ENCODE measurements at regions not wholly inside any gene's neighbourhood (a gene's known extent, or its start where the extent isn't known, plus 50 kb on each side); places are given as distances from the start of the nearest gene placed in this dataset.
"Not testable (repeated sequence)": the region's sequence is repeated elsewhere in the genome, so short reads cannot be mapped to it uniquely, and the experiment has no call there.

- DNase-seq (ENCODE audit: low spot score): no peak
Observed at GRCh38 chr16:35574011-35574410, 2114.6 kb downstream of the TP53TG3F start.

- no peak for DNase-seq (ENCODE audit: low spot score)
Observed at GRCh38 chr16:35574454-35575431, 2115.3 kb downstream of the TP53TG3F start.

- no peak for DNase-seq (ENCODE audit: low spot score)
Observed at GRCh38 chr16:35575432-35575821, 2116.0 kb downstream of the TP53TG3F start.

- DNase-seq (ENCODE audit: low spot score): no peak
Observed at GRCh38 chr16:35585411-35585810, 2126.0 kb downstream of the TP53TG3F start.

GRCh38 chr16:35590913-35591312 is 2131.5 kb downstream of the TP53TG3F start:
- not testable (repeated sequence) for DNase-seq (ENCODE audit: low spot score)

- DNase-seq (ENCODE audit: low spot score): no peak
Observed at GRCh38 chr16:35596467-35596866, 2137.1 kb downstream of the TP53TG3F start.

GRCh38 chr16:35598696-35599332 is 2139.4 kb downstream of the TP53TG3F start:
- DNase-seq (ENCODE audit: low spot score): peak; percentile 25

- DNase-seq (ENCODE audit: low spot score): no peak
Observed at GRCh38 chr16:35599429-35600160, 2140.2 kb downstream of the TP53TG3F start.

- DNase-seq (ENCODE audit: low spot score): not testable (repeated sequence)
Observed at GRCh38 chr16:35600161-35600555, 2140.7 kb downstream of the TP53TG3F start.

GRCh38 chr16:35602116-35602515 is 2142.7 kb downstream of the TP53TG3F start:
- DNase-seq (ENCODE audit: low spot score): no peak

- not testable (repeated sequence) for DNase-seq (ENCODE audit: low spot score)
Observed at GRCh38 chr16:35603371-35603770, 2144.0 kb downstream of the TP53TG3F start.

GRCh38 chr16:35605921-35606320 is 2146.5 kb downstream of the TP53TG3F start:
- no peak for DNase-seq (ENCODE audit: low spot score)

- DNase-seq (ENCODE audit: low spot score): not testable (repeated sequence)
Observed at GRCh38 chr16:35614883-35615282, 2155.5 kb downstream of the TP53TG3F start.

GRCh38 chr16:35619176-35619575 is 2159.8 kb downstream of the TP53TG3F start:
- DNase-seq (ENCODE audit: low spot score): not testable (repeated sequence)

- DNase-seq (ENCODE audit: low spot score): no peak
Observed at GRCh38 chr16:35626041-35626440, 2166.6 kb downstream of the TP53TG3F start.

GRCh38 chr16:35628976-35629375 is 2169.6 kb downstream of the TP53TG3F start:
- DNase-seq (ENCODE audit: low spot score): no peak

- DNase-seq (ENCODE audit: low spot score): no peak
Observed at GRCh38 chr16:35631261-35631945, 2172.0 kb downstream of the TP53TG3F start.

- no peak for DNase-seq (ENCODE audit: low spot score)
Observed at GRCh38 chr16:35636480-35637230, 2177.2 kb downstream of the TP53TG3F start.

- no peak for DNase-seq (ENCODE audit: low spot score)
Observed at GRCh38 chr16:35637683-35638082, 2178.3 kb downstream of the TP53TG3F start.

GRCh38 chr16:35639233-35640205 is 2180.1 kb downstream of the TP53TG3F start:
- DNase-seq (ENCODE audit: low spot score): no peak
